GM23248 (cell line): ENCODE measurements at regions not wholly inside any gene's neighbourhood (a gene's known extent, or its start where the extent isn't known, plus 50 kb on each side); places are given as distances from the start of the nearest gene placed in this dataset.

Experiments
- DNase-seq: peaks from one replicate; pipeline ENCODE4 v3.0.0-alpha.2; 2015
- H2AFZ ChIP-seq: fragments of 200-600 bp; sonication (generic); 2 replicates; pipeline ENCODE4 v1.6.1; 2016; ENCODE audit warnings: antibody characterized with exemption
- H3F3A ChIP-seq: fragments of 200-600 bp; sonication (generic); 2 replicates; pipeline ENCODE4 v1.6.1; 2016; ENCODE audit warnings: mild to moderate bottlenecking, antibody characterized with exemption, mixed run types; ENCODE audit not compliant: insufficient read depth
- H3K27ac ChIP-seq: fragments of 200-600 bp; sonication (generic); 2 replicates; pipeline ENCODE4 v1.5.1; 2016; ENCODE audit warnings: mild to moderate bottlenecking
- H3K27me3 ChIP-seq: fragments of 200-600 bp; sonication (generic); replicated peaks from 2 replicates; pipeline ENCODE4 v1.6.1; 2016; ENCODE audit warnings: mild to moderate bottlenecking; ENCODE audit not compliant: insufficient read depth
- H3K36me3 ChIP-seq: fragments of 200-600 bp; sonication (generic); 2 replicates; pipeline ENCODE4 v1.6.1; 2016; ENCODE audit warnings: low read depth, mild to moderate bottlenecking
- H3K4me1 ChIP-seq: fragments of 200-600 bp; sonication (generic); 2 replicates; pipeline ENCODE4 v1.6.1; 2016; ENCODE audit warnings: mild to moderate bottlenecking; ENCODE audit not compliant: insufficient read depth
- H3K4me2 ChIP-seq: fragments of 200-600 bp; sonication (generic); one replicate; pipeline ENCODE4 v1.6.1; 2016; ENCODE audit warnings: mild to moderate bottlenecking; ENCODE audit not compliant: unreplicated experiment
- H3K4me3 ChIP-seq: fragments of 200-600 bp; sonication (generic); 2 replicates; pipeline ENCODE4 v1.5.1; 2016; ENCODE audit warnings: mild to moderate bottlenecking
- H3K79me2 ChIP-seq: fragments of 200-600 bp; sonication (generic); 2 replicates; pipeline ENCODE4 v1.6.1; 2016; ENCODE audit warnings: mild to moderate bottlenecking; ENCODE audit not compliant: insufficient read depth
- H3K9ac ChIP-seq: fragments of 200-600 bp; sonication (generic); 2 replicates; pipeline ENCODE4 v1.6.1; 2016; ENCODE audit warnings: mild to moderate bottlenecking
- H3K9me2 ChIP-seq: fragments of 200-600 bp; sonication (generic); 2 replicates; pipeline ENCODE4 v1.6.1; 2016; ENCODE audit warnings: mixed run types, mild to moderate bottlenecking, moderate library complexity; ENCODE audit not compliant: insufficient read depth
- H3K9me3 ChIP-seq: fragments of 200-600 bp; sonication (generic); one replicate; pipeline ENCODE4 v1.6.1; 2017; ENCODE audit warnings: low read depth
- H4K20me1 ChIP-seq: fragments of 200-600 bp; sonication (generic); 2 replicates; pipeline ENCODE4 v1.6.0; 2016; ENCODE audit not compliant: insufficient read depth
- EZH2 ChIP-seq: fragments of 200-600 bp; sonication (generic); IDR thresholded peaks from 2 replicates; pipeline ENCODE4 v1.6.1; 2018; ENCODE audit warnings: antibody characterized with exemption, mild to moderate bottlenecking; ENCODE audit not compliant: insufficient read depth, poor library complexity, severe bottlenecking
- EZH2phosphoT487 ChIP-seq: fragments of 200-600 bp; sonication (generic); IDR thresholded peaks from 2 replicates; pipeline ENCODE4 v1.6.1; 2018; ENCODE audit warnings: antibody characterized with exemption, moderate library complexity, mild to moderate bottlenecking, low read depth; ENCODE audit not compliant: insufficient read depth
- WGBS, 2 experiments: methylation state at CpG; one replicate each; pipeline ENCODE4 v1.1.6; 2015 to 2017; ENCODE audit warnings: low lambda C conversion rate in 2 of 2, low coverage in 1 of 2; ENCODE audit errors: missing lambda C conversion rate in 2 of 2; 5-methylcytosine and 5-hydroxymethylcytosine counted together
- in situ Hi-C: fragments of 300-500 bp; cut with MboI; formaldehyde crosslinking; loops from 2 replicates; pipeline ENCODE4 v1.15.0; 2020

DNA sequence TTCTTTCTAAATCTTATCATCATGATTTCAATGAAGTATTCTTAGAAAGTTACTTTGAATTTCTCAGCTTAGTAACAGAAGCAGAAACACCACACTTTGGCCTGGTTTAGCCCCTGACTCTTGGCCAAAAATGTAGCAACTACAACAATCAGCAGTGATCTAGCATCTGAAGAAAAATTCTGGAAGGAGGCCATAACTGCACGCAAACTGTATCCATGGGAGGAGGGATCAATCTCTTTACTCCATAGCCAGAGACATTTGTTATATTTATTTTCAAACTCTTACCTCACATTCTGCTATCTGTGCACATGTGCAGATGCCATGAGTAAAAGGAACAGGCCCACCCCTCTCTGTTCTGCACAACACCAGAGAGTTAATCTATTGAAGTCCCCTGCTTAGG, 251.0 kb upstream of the P2RY1 start:
- no peaks in the 10 kb centered on the region for H3F3A ChIP-seq
- H3K27ac ChIP-seq: no peak overlapping the region
- no peaks in the 10 kb centered on the region for H3K9me3 ChIP-seq
- no peak overlapping the region for H2AFZ ChIP-seq
- H3K27me3 ChIP-seq: no peaks in the 10 kb centered on the region
- H3K4me2 ChIP-seq: no peak overlapping the region
- H3K4me3 ChIP-seq: no peak overlapping the region
- H3K9me2 ChIP-seq: no peaks in the 10 kb centered on the region
- 36 to 63% methylated on average over 1 of the region's 1 CpG for WGBS, 2 experiments
- H3K4me1 ChIP-seq: no peaks in the 10 kb centered on the region
- no peaks in the 10 kb centered on the region for H4K20me1 ChIP-seq
- no peak for TF ChIP-seq EZH2phosphoT487
- no peak for TF ChIP-seq EZH2
- no peaks in the 10 kb centered on the region for H3K79me2 ChIP-seq
- H3K9ac ChIP-seq: no peak overlapping the region
- peak; percentile 8 for DNase-seq
- in situ Hi-C loops: no loop called here
- no peaks in the 10 kb centered on the region for H3K36me3 ChIP-seq

DNA sequence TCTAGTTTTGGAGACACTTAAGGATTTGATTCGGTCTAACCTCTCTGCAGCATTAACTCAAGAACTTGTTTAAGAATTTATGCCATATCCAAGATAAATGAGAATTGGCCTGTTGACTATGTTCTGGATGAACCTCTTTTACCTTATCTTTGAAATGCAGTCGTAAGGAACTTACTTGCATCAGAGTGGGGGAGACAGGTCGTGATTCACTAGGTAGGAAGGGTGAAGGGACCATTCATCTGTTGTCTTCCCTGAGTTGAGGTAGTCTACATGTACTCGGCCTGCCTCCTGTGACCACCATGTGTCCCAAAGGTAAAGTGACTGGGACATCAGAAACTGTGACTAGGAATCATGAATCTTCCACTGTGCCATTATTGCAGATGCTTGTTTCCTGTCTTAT, 248.0 kb upstream of the P2RY1 start:
- no peak overlapping the region for H3K27ac ChIP-seq
- TF ChIP-seq EZH2phosphoT487 (no peak), EZH2 (no peak)
- no peak overlapping the region for H3K4me3 ChIP-seq
- H3K9ac ChIP-seq: no peak overlapping the region
- WGBS, 2 experiments: 67 to 76% methylated on average over 4 of the region's 4 CpGs
- H3K9me3 ChIP-seq: no peaks in the 10 kb centered on the region
- no peaks in the 10 kb centered on the region for H3F3A ChIP-seq
- in situ Hi-C loops: no loop called here
- no peak overlapping the region for H3K4me2 ChIP-seq
- no peaks in the 10 kb centered on the region for H3K27me3 ChIP-seq
- H4K20me1 ChIP-seq: no peaks in the 10 kb centered on the region
- no peak overlapping the region for H2AFZ ChIP-seq
- DNase-seq: no peak
- H3K36me3 ChIP-seq: no peaks in the 10 kb centered on the region
- H3K79me2 ChIP-seq: no peaks in the 10 kb centered on the region
- H3K4me1 ChIP-seq: no peaks in the 10 kb centered on the region
- H3K9me2 ChIP-seq: no peaks in the 10 kb centered on the region

DNA sequence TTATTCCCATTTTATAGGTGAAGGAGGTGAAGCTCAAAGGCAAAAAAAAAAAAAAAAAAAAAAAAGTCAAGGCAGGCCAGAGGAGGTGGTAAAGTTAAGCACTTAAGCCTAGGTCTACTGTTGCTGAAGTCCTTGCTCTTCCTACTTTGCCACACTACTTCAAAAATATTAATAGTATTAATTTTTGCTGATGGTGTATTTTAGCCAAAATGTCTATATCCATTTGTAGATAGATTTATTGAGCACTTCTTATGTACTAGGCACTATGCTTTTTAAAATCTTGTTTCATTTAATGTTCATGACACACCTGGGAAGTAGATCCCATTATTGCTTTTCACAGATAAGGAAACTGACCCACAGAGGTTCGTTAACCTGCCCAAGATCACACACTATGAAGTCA, 247.1 kb upstream of the P2RY1 start:
- Histone ChIP-seq H3K9me2 (no peaks in the 10 kb centered on the region), H3K36me3 (no peaks in the 10 kb centered on the region), H3K9me3 (no peaks in the 10 kb centered on the region), H3K9ac (no peak overlapping the region), H3K4me3 (no peak overlapping the region), H3K4me2 (no peak overlapping the region), H4K20me1 (no peaks in the 10 kb centered on the region), H2AFZ (no peak overlapping the region), H3F3A (no peaks in the 10 kb centered on the region), H3K4me1 (no peaks in the 10 kb centered on the region), H3K27ac (no peak overlapping the region), H3K27me3 (no peaks in the 10 kb centered on the region), H3K79me2 (no peaks in the 10 kb centered on the region)
- 61 to 70% methylated on average over 1 of the region's 1 CpG for WGBS, 2 experiments
- no peak for TF ChIP-seq EZH2phosphoT487
- no peak for TF ChIP-seq EZH2
- no peak for DNase-seq
- in situ Hi-C loops: no loop called here

DNA sequence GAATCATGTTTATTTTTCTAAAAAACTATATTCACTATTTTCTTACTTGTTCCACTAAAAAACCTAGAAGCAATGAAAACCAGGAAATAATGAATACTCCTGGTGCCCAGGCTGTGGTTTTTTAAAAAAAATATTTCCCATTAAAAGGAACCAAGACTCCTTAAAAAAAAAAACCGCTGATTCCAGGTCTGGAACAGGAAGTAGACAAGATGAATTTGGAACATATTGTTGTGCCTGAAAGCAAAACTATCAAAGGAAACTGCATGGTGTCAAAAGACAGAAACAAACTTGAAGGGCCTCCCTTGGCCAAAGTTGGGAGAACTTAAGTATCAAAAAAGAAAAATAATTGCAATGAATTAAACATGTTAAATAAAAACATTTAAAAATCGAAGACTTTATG, 245.3 kb upstream of the P2RY1 start:
- Histone ChIP-seq H3F3A (no peaks in the 10 kb centered on the region), H3K4me3 (no peak overlapping the region), H4K20me1 (no peaks in the 10 kb centered on the region), H3K9me3 (no peaks in the 10 kb centered on the region), H3K9me2 (no peaks in the 10 kb centered on the region), H3K9ac (no peak overlapping the region), H3K4me1 (no peaks in the 10 kb centered on the region), H3K27ac (no peak overlapping the region), H3K79me2 (no peaks in the 10 kb centered on the region), H2AFZ (0 out of 2 replicates have a peak overlapping the region, but pooled peaks have one; percentile 51), H3K36me3 (no peaks in the 10 kb centered on the region), H3K27me3 (no peaks in the 10 kb centered on the region), H3K4me2 (no peak overlapping the region)
- in situ Hi-C loops: no loop called here
- TF ChIP-seq EZH2: no peak
- no peak for TF ChIP-seq EZH2phosphoT487
- WGBS, 2 experiments: 25 to 37% methylated on average over 2 of the region's 2 CpGs
- no peak for DNase-seq

DNA sequence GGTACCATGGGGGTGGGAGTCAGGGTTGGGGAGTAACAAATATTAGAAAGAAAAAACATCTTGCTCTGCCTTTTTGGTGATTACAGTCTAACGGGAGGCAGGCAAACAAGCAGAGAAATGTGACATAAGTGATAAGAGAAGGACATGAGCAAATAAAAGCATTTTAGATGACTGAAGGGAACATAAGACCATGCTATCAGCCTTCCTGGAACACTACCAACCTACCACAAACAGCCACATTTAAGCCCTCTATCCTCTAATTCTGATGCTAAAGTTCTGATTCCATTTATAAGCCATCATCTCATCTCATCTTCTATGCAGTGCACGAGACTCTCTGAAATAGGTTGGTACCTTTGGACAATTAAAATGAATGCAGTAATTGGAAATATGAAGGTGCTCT, 243.4 kb upstream of the P2RY1 start:
- no peaks in the 10 kb centered on the region for H3K9me3 ChIP-seq
- no peaks in the 10 kb centered on the region for H3K9me2 ChIP-seq
- TF ChIP-seq EZH2phosphoT487: no peak
- no peak for TF ChIP-seq EZH2
- 65 to 66% methylated on average over 2 of the region's 2 CpGs for WGBS, 2 experiments
- H3K4me2 ChIP-seq: no peak overlapping the region
- H3K79me2 ChIP-seq: no peaks in the 10 kb centered on the region
- peaks cover 7% of the 10 kb centered on the region for H3K4me1 ChIP-seq
- in situ Hi-C loops: no loop called here
- DNase-seq: no peak
- no peak overlapping the region for H3K9ac ChIP-seq
- H3K36me3 ChIP-seq: no peaks in the 10 kb centered on the region
- H4K20me1 ChIP-seq: no peaks in the 10 kb centered on the region
- no peaks in the 10 kb centered on the region for H3K27me3 ChIP-seq
- no peak overlapping the region for H3K4me3 ChIP-seq
- H2AFZ ChIP-seq: no peak overlapping the region
- H3K27ac ChIP-seq: no peak overlapping the region
- H3F3A ChIP-seq: peaks cover 7% of the 10 kb centered on the region
